Panc1 (cell line): ENCODE measurements at regions not wholly inside any gene's neighbourhood (a gene's known extent, or its start where the extent isn't known, plus 50 kb on each side); places are given as distances from the start of the nearest gene placed in this dataset.

ENCODE experiments used
- ATAC-seq: fragments of 200-7000 bp; cut with Tn5 transposase; 2 replicates; pipeline ENCODE4 v1.9.1; 2020; ENCODE audit warnings: mild to moderate bottlenecking, moderate library complexity
- BruUV-seq: library from RNA; stranded (reverse); fragments of 400-500 nt; replicated peaks from 2 replicates; lab custom pipeline; 2021; lab: Mats Ljungman, UMichigan
- CTCF ChIA-PET: fragments of 300-600 bp; sonication (Branson Sonifier 250); formaldehyde crosslinking; loops from one replicate; lab custom pipeline; 2022; ENCODE audit warnings: antibody characterized with exemption; lab: Charles Lee
- POLR2A ChIA-PET: fragments of 300-600 bp; sonication (Branson Sonifier 250); formaldehyde crosslinking; loops from one replicate; lab custom pipeline; 2022; ENCODE audit warnings: antibody characterized with exemption; lab: Charles Lee
- DNase-seq: peaks from one replicate; pipeline ENCODE4 v3.0.0-alpha.2; 2010; ENCODE audit warnings: low read depth, low spot score
- H3K27ac ChIP-seq: 2 replicates; pipeline ENCODE4 v1.5.1; 2011; ENCODE audit warnings: mild to moderate bottlenecking, low read length, inconsistent platforms
- H3K27me3 ChIP-seq: fragments of 200-500 bp; sonication (Bioruptor generic); 2 replicates; pipeline ENCODE4 v1.6.0; 2014; ENCODE audit warnings: low read length, inconsistent platforms; ENCODE audit not compliant: control insufficient read depth, insufficient read depth
- H3K36me3 ChIP-seq: fragments of 200-500 bp; sonication (Bioruptor generic); 2 replicates; pipeline ENCODE4 v1.5.1; 2014; ENCODE audit warnings: inconsistent platforms, mild to moderate bottlenecking, low read length, moderate library complexity; ENCODE audit not compliant: control insufficient read depth, insufficient read depth
- H3K4me1 ChIP-seq: 2 replicates; pipeline ENCODE4 v1.5.1; 2011; ENCODE audit warnings: inconsistent platforms, mild to moderate bottlenecking, low read length, moderate library complexity; ENCODE audit not compliant: control insufficient read depth, insufficient read depth
- H3K4me3 ChIP-seq, 2 experiments: 2 replicates each; pipeline ENCODE4 v1.5.1; 2011 to 2012; ENCODE audit warnings: low read depth in 2 of 2, low read length in 2 of 2, mild to moderate bottlenecking in 2 of 2, inconsistent platforms in 1 of 2, moderate library complexity in 1 of 2
- H3K9me3 ChIP-seq: fragments of 200-500 bp; sonication (Bioruptor generic); 2 replicates; pipeline ENCODE4 v1.5.1; 2014; ENCODE audit warnings: low read depth, mild to moderate bottlenecking, inconsistent platforms, low read length, moderate library complexity; ENCODE audit not compliant: control insufficient read depth, insufficient read depth
- POLR2AphosphoS5 ChIP-seq: IDR thresholded peaks from 2 replicates; pipeline ENCODE4 v1.6.1; 2012; ENCODE audit warnings: mild to moderate bottlenecking, low read depth, low read length, moderate library complexity
- REST ChIP-seq, 2 experiments: IDR thresholded peaks; 2 replicates each; pipeline ENCODE4 v1.6.1; 2011 to 2012; ENCODE audit warnings: low read depth in 2 of 2, control low read depth in 1 of 2, low read length in 1 of 2, mild to moderate bottlenecking in 1 of 2, moderate library complexity in 1 of 2; ENCODE audit not compliant: insufficient read depth in 1 of 2
- SIN3A ChIP-seq: IDR thresholded peaks from 2 replicates; pipeline ENCODE4 v1.6.1; 2012; ENCODE audit warnings: low read depth, mild to moderate bottlenecking, low read length, moderate library complexity, borderline replicate concordance; ENCODE audit not compliant: insufficient read depth
- TCF7L2 ChIP-seq: IDR thresholded peaks from 2 replicates; pipeline ENCODE4 v1.6.1; 2011; ENCODE audit warnings: mild to moderate bottlenecking, low read depth, low read length, inconsistent platforms
- in situ Hi-C: cut with HindIII; loops from 2 replicates; pipeline ENCODE4 v1.10.0; 2016; ENCODE audit warnings: low sequenced_read_pairs, low pct_unique_long_range_greater_than_20kb
- intact Hi-C: fragments of 100-400 bp; cut with micrococcal nuclease; formaldehyde crosslinking; loops from one replicate; pipeline ENCODE4 v1.10.0; 2022; ENCODE audit not compliant: unreplicated experiment
- TF ChIP-seq, protein P1 (sequence below): fragments of 450-650 bp; IDR thresholded peaks from 2 replicates; pipeline ENCODE4 v1.5.1; 2017; ENCODE audit warnings: mild to moderate bottlenecking

DNA sequence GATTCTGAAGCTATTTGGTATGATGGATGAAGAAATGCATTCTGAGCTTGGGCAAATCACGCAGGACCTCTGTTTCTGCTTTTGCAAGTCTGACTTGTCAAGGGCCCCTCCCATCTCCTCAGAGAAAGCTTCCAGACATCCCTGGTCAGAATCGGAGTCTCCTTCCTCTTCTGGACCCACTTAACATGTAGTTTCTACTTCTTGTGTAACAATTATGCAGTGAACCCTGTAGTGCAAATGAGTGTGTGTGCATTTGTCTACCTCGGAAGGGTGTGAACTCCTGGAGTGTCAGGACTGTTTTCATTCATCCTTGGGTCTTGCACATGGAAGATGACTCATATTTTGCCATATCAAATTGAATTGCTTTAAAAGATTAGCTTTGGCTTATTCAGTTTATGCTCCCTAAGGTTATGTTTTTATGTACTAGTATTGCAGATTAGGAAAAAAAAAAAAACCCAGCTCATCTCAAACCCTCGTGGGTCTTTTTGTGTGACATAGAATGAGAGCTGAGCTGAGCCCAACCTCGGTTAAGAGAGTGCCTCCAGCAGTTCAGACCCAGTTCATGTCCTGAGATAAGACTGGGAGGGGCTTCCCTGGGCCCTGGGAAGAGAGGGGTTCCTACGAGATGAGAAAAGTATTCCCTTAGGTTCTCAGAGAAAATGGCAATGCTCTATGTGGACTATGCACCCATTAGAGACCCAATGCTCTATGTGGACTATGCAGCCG is 61.1 kb upstream of the RPL34 start:
- intact Hi-C loops: no loop called here

GRCh38 chr4:108556588-108557200 is 63.7 kb upstream of the RPL34 start:
- no peak for ATAC-seq
- no peak overlapping the region for H3K27ac ChIP-seq
- intact Hi-C loops: no loop called here
- ChIA-PET POLR2A (no interaction called here), CTCF (no interaction called here)
- H3K4me3 ChIP-seq: no peak overlapping the region
- no peaks in the 10 kb centered on the region for H3K27me3 ChIP-seq
- H3K36me3 ChIP-seq: no peaks in the 10 kb centered on the region
- no peaks in the 10 kb centered on the region for H3K4me1 ChIP-seq
- TF ChIP-seq TCF7L2 (no peak), REST (IDR thresholded peaks at IDR 0.05; ENCODE audit: insufficient read depth in 1 of 2, low read depth in 2 of 2, low read length in 1 of 2) (no peak), SIN3A (no peak), POLR2AphosphoS5 (no peak)
- TF ChIP-seq, protein P1, sequence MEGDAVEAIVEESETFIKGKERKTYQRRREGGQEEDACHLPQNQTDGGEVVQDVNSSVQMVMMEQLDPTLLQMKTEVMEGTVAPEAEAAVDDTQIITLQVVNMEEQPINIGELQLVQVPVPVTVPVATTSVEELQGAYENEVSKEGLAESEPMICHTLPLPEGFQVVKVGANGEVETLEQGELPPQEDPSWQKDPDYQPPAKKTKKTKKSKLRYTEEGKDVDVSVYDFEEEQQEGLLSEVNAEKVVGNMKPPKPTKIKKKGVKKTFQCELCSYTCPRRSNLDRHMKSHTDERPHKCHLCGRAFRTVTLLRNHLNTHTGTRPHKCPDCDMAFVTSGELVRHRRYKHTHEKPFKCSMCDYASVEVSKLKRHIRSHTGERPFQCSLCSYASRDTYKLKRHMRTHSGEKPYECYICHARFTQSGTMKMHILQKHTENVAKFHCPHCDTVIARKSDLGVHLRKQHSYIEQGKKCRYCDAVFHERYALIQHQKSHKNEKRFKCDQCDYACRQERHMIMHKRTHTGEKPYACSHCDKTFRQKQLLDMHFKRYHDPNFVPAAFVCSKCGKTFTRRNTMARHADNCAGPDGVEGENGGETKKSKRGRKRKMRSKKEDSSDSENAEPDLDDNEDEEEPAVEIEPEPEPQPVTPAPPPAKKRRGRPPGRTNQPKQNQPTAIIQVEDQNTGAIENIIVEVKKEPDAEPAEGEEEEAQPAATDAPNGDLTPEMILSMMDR: no peak
- H3K9me3 ChIP-seq: no peaks in the 10 kb centered on the region
- no TSS peak for BruUV-seq
- in situ Hi-C loops: no loop called here
- DNase-seq: no peak

More for the DNA sequence above, 61.1 kb upstream of the RPL34 start:
- DNase-seq (no peak), ATAC-seq (no peak)
- ChIA-PET CTCF (no interaction called here), POLR2A (no interaction called here)
- Histone ChIP-seq H3K4me3 (no peak overlapping the region), H3K27ac (no peak overlapping the region), H3K27me3 (no peaks in the 10 kb centered on the region), H3K36me3 (no peaks in the 10 kb centered on the region), H3K9me3 (no peaks in the 10 kb centered on the region), H3K4me1 (no peaks in the 10 kb centered on the region)
- BruUV-seq: no TSS peak
- TF ChIP-seq REST (IDR thresholded peaks at IDR 0.05; ENCODE audit: insufficient read depth in 1 of 2, low read depth in 2 of 2, low read length in 1 of 2) (no peak), SIN3A (no peak), POLR2AphosphoS5 (no peak), TCF7L2 (no peak)
- TF ChIP-seq, protein P1: no peak
- in situ Hi-C loops: no loop called here
